ENCODE measurements at regions not wholly inside any gene's neighbourhood (a gene's known extent, or its start where the extent isn't known, plus 50 kb on each side); places are given as distances from the start of the nearest gene placed in this dataset.

GRCh38 chr12:93959657-93960056 is 188.7 kb upstream of the PLXNC1 start:
- no peak for TF ChIP-seq REST (IDR thresholded peaks at IDR 0.05; ENCODE audit: low read depth)
- TF ChIP-seq CTCF (IDR thresholded peaks at IDR 0.05 in 2 of 3, conservative IDR thresholded peaks at IDR 0.05 in 1 of 3; ENCODE audit: borderline replicate concordance in 1 of 3, insufficient read depth in 1 of 3, low read depth in 2 of 3, low read length in 2 of 3) = no peak
- TF ChIP-seq EZH2 (IDR thresholded peaks at IDR 0.05) = no peak
- TF ChIP-seq RAD21 (IDR thresholded peaks at IDR 0.05; ENCODE audit: low read depth) = no peak
- no peak for TF ChIP-seq POLR2A (IDR thresholded peaks at IDR 0.05; ENCODE audit: borderline replicate concordance, extremely low read depth, insufficient read depth, insufficient read length)

Measured in HCT116 (cell line).